NCI-H510A treated with DMSO at 0.1 percent for 48 hours (cell line): ENCODE measurements at regions not wholly inside any gene's neighbourhood (a gene's known extent, or its start where the extent isn't known, plus 50 kb on each side); places are given as distances from the start of the nearest gene placed in this dataset.

Experiments used
- DNase-seq: peaks from one replicate; lab custom pipeline; 2025; lab: John Stamatoyannopoulos, UW

- no peak for DNase-seq
These were observed 51.8 kb upstream of the PARD3 start for GRCh38 chr10:34866848-34867247.
